HepG2 (cell line): ENCODE measurements at regions not wholly inside any gene's neighbourhood (a gene's known extent, or its start where the extent isn't known, plus 50 kb on each side); places are given as distances from the start of the nearest gene placed in this dataset.
A peak's percentile ranks its signal among the peaks of the same experiment; 100 is the strongest.

Experiments
- AKNA ChIP-seq: sonication (generic); formaldehyde crosslinking; IDR thresholded peaks from 2 replicates; pipeline ENCODE4 v1.4.0; 2020; ENCODE audit warnings: missing genetic modification reagents, borderline replicate concordance
- ATAD3A ChIP-seq: sonication (generic); formaldehyde crosslinking; IDR thresholded peaks from 2 replicates; pipeline ENCODE4 v1.4.0; 2020; ENCODE audit warnings: missing genetic modification reagents
- KLF15 ChIP-seq: sonication (generic); formaldehyde crosslinking; IDR thresholded peaks from 2 replicates; pipeline ENCODE4 v1.8.1; 2023; ENCODE audit warnings: borderline replicate concordance, mild to moderate bottlenecking, inconsistent platforms, missing genetic modification reagents, mixed read lengths
- LRRFIP1 ChIP-seq: sonication (generic); formaldehyde crosslinking; conservative IDR thresholded peaks from 2 replicates; pipeline ENCODE4 v1.4.0; 2020; ENCODE audit warnings: missing genetic modification reagents
- NFAT5 ChIP-seq: sonication (generic); formaldehyde crosslinking; IDR thresholded peaks from 2 replicates; pipeline ENCODE4 v1.4.0; 2020; ENCODE audit warnings: missing genetic modification reagents
- SIX4 ChIP-seq: sonication (generic); formaldehyde crosslinking; IDR thresholded peaks from 2 replicates; pipeline ENCODE4 v1.4.0; 2020; ENCODE audit warnings: missing genetic modification reagents
- TARDBP ChIP-seq: sonication (generic); formaldehyde crosslinking; IDR thresholded peaks from 2 replicates; pipeline ENCODE4 v1.8.0; 2022; ENCODE audit warnings: mild to moderate bottlenecking, missing genetic modification reagents
- TBX2 ChIP-seq: sonication (generic); formaldehyde crosslinking; IDR thresholded peaks from 2 replicates; pipeline ENCODE4 v1.5.0; 2020; ENCODE audit warnings: missing genetic modification reagents, mild to moderate bottlenecking, borderline replicate concordance
- ZFY ChIP-seq: sonication (generic); formaldehyde crosslinking; IDR thresholded peaks from 2 replicates; pipeline ENCODE4 v1.4.0; 2020; ENCODE audit warnings: missing genetic modification reagents
- ZNF12 ChIP-seq: sonication (generic); formaldehyde crosslinking; IDR thresholded peaks from 2 replicates; pipeline ENCODE4 v1.5.0; 2020; ENCODE audit warnings: missing genetic modification reagents
- ZNF597 ChIP-seq: sonication (generic); formaldehyde crosslinking; IDR thresholded peaks from 2 replicates; pipeline ENCODE4 v1.5.0; 2020; ENCODE audit warnings: missing genetic modification reagents
- ZNF614 ChIP-seq: IDR thresholded peaks from 2 replicates; pipeline ENCODE4 v1.6.1; 2018; ENCODE audit warnings: missing biosample characterization, missing genetic modification reagents, inconsistent platforms, borderline replicate concordance
- ZNF672 ChIP-seq: sonication (generic); formaldehyde crosslinking; IDR thresholded peaks from 2 replicates; pipeline ENCODE4 v1.8.1; 2022; ENCODE audit warnings: missing genetic modification reagents
- ZNF766 ChIP-seq: sonication (generic); formaldehyde crosslinking; IDR thresholded peaks from 2 replicates; pipeline ENCODE4 v1.5.0; 2020; ENCODE audit warnings: missing genetic modification reagents, borderline replicate concordance
- ZNF773 ChIP-seq: sonication (generic); formaldehyde crosslinking; IDR thresholded peaks from 2 replicates; pipeline ENCODE4 v1.4.0; 2020; ENCODE audit warnings: missing genetic modification reagents, borderline replicate concordance
- ZNF83 ChIP-seq: sonication (generic); formaldehyde crosslinking; IDR thresholded peaks from 2 replicates; pipeline ENCODE4 v1.4.0; 2020; ENCODE audit warnings: missing genetic modification reagents, mild to moderate bottlenecking, borderline replicate concordance

- TF ChIP-seq NFAT5 (no peak), ZNF614 (CRISPR knock-in tag) (no peak), KLF15 (CRISPR knock-in tag) (no peak), ZNF766 (no peak), TARDBP (CRISPR knock-in tag) (peak; percentile 66), LRRFIP1 (CRISPR knock-in tag) (no peak), AKNA (CRISPR knock-in tag) (no peak), ZNF12 (CRISPR knock-in tag) (peak; percentile 13; the same call in 1 of the 2 replicates), ZFY (CRISPR knock-in tag) (no peak), ZNF597 (CRISPR knock-in tag) (no peak), ATAD3A (CRISPR knock-in tag) (no peak), TBX2 (CRISPR knock-in tag) (peak; percentile 30; the same call in 1 of the 2 replicates), ZNF672 (CRISPR knock-in tag) (no peak), ZNF83 (CRISPR knock-in tag) (no peak), ZNF773 (CRISPR knock-in tag) (no peak), SIX4 (CRISPR knock-in tag) (peak; percentile 60; the same call in 1 of the 2 replicates)
These were observed 636.0 kb downstream of the NR2F1-AS1 start (continued) for GRCh38 chr5:92944903-92945604.
